Ovary (tissue), 3 donors: ENCODE measurements at regions not wholly inside any gene's neighbourhood (a gene's known extent, or its start where the extent isn't known, plus 50 kb on each side); places are given as distances from the start of the nearest gene placed in this dataset.

Experiments used
- CTCF ChIP-seq, 3 donors: fragments of 450-650 bp in 2 of 3; fragments of 200-600 bp in 1 of 3; IDR thresholded peaks; one replicate each; pipeline versions ENCODE4 v1.5.1 to v1.8.0; 2016 to 2022; ENCODE audit warnings: antibody characterized with exemption in 3 of 3, mild to moderate bottlenecking in 1 of 3
- POLR2A ChIP-seq: fragments of 450-650 bp; IDR thresholded peaks from one replicate; pipeline ENCODE4 v1.6.1; 2017; ENCODE audit warnings: antibody characterized with exemption, mild to moderate bottlenecking, moderate library complexity
- donor health status: DM: no; HTN: no; CAD: no.

DNA sequence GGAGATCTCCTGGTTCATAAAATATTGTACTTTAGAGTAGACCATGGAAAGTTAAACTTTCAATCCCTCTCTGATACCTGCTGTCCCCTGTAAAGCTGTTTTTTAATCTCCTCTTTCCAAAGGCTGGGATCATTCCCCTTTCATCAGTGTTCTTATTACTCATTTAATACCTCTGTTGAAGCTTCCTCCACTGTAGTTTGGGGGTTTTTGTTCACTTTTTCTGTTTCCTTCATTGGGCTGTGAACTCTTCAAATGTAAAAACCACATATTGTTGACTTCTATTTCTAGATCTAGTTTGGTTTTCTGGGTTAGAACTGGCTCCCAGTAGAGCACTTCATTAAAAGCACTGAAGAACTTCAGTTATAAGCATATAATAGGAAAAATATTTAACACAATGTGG is 598.1 kb downstream of the RNF144A start:
- TF ChIP-seq CTCF (IDR thresholded peaks at IDR 0.05) (no peak), POLR2A (no peak)
